Astrocyte of the cerebellum (primary cell): ENCODE measurements at regions not wholly inside any gene's neighbourhood (a gene's known extent, or its start where the extent isn't known, plus 50 kb on each side); places are given as distances from the start of the nearest gene placed in this dataset.

Experiments used
- DNase-seq: peaks from one replicate; pipeline ENCODE4 v3.0.0-alpha.2; 2011; ENCODE audit warnings: low read depth
- H3K4me3 ChIP-seq: 2 replicates; pipeline ENCODE4 v1.5.1; 2011; ENCODE audit warnings: mild to moderate bottlenecking, low read depth, low read length, moderate library complexity
- in situ Hi-C: cut with HindIII; loops from 2 replicates; pipeline ENCODE4 v1.10.0; 2017; ENCODE audit warnings: low sequenced_read_pairs
- TF ChIP-seq, protein P1 (sequence below): IDR thresholded peaks from 2 replicates; pipeline ENCODE4 v1.5.1; 2012; ENCODE audit warnings: low read length, low read depth, moderate library complexity, mild to moderate bottlenecking; ENCODE audit errors: missing control alignments

DNA sequence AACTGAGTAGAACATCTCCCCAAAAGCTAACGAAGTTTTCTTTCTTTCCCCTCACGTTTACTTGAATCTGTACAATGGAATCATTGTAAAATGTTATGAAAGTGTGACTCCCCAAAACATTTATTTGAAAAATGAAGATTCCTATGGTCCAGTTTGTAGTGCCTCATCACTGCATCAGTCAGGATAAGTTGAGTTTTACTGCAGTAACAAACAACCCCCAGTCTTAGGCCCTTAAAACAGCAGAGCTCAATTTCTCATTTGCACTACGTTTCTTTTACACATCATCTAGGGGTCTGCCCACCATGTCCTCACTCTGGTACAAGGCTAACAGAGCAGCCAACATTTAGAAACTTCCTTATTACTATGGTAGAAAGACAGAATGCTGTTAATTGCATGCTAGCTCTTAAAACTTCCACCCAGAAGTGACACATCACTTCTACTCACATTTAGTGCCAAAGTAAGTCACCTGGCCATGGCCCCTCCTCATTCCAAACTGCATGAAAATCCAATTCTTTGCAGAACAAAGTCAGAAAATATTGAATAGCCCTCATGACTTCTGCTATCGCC is 546.4 kb downstream of the MED13L start:
- no peak overlapping the region for H3K4me3 ChIP-seq
- TF ChIP-seq, protein P1, sequence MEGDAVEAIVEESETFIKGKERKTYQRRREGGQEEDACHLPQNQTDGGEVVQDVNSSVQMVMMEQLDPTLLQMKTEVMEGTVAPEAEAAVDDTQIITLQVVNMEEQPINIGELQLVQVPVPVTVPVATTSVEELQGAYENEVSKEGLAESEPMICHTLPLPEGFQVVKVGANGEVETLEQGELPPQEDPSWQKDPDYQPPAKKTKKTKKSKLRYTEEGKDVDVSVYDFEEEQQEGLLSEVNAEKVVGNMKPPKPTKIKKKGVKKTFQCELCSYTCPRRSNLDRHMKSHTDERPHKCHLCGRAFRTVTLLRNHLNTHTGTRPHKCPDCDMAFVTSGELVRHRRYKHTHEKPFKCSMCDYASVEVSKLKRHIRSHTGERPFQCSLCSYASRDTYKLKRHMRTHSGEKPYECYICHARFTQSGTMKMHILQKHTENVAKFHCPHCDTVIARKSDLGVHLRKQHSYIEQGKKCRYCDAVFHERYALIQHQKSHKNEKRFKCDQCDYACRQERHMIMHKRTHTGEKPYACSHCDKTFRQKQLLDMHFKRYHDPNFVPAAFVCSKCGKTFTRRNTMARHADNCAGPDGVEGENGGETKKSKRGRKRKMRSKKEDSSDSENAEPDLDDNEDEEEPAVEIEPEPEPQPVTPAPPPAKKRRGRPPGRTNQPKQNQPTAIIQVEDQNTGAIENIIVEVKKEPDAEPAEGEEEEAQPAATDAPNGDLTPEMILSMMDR, result no peak
- no peak for DNase-seq
- in situ Hi-C loops, result no loop called here

DNA sequence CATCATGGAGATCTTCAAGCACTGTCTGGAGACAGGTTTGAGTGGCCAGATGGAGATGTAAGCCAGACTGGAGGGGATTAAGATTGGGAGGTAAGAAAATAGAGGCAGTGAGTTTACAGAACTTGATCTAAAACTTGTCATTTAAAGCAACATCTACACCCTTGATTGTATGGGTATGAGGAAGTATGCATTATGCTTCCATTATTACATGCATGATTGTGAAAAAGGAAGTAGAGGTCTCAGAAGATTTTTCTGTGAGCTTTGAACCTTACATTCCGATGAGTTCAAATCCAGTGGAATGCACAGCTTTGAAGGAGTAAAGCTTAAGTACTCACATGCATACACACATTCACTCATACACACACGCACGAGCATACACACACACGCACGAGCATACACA is 550.8 kb downstream of the MED13L start:
- no peak overlapping the region for H3K4me3 ChIP-seq
- no peak for DNase-seq
- in situ Hi-C loops, result no loop called here
- TF ChIP-seq, protein P1, result no peak

DNA sequence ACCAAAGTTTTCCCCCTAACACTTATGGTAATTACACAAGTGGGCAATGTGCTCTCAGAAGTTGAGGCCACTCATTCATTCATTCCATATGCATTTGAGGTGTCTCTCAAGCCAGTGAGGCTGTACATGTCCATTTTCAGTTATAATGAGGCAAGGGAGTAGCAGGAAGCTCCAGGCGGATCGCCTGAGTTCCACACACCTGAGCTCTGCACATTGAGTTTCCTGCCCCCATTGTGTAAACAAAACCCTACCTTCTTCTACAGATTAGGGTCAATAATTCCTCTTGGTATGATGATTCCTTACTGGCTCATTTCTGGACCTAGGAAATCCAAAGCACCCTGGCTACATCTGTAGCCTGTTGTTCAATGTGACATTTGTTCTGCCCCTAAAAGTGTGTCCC is 555.3 kb downstream of the MED13L start:
- H3K4me3 ChIP-seq, result no peak overlapping the region
- no peak for DNase-seq
- TF ChIP-seq, protein P1, result no peak
- in situ Hi-C loops, result no loop called here

DNA sequence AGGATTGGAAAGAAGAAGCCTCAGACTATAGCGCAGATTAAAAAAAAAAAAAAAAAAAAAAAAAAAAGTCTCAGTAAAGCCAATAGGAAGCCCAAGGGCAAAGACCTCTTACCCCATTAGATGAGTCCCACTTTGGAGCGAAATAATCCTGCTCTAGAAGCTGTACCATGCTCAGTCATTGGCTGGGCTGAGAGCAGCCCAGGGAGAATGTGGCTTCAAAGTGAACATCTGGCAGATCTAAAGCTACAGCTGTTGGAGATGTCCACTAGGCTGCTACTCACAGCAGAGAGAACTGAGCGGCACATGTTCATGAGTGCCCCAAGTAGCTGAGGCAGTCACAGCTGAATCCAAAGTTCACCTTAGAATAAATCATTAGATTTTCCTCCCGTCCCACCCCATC is 560.9 kb downstream of the MED13L start:
- TF ChIP-seq, protein P1, result no peak
- DNase-seq, result no peak
- H3K4me3 ChIP-seq, result no peak overlapping the region
- in situ Hi-C loops, result no loop called here

DNA sequence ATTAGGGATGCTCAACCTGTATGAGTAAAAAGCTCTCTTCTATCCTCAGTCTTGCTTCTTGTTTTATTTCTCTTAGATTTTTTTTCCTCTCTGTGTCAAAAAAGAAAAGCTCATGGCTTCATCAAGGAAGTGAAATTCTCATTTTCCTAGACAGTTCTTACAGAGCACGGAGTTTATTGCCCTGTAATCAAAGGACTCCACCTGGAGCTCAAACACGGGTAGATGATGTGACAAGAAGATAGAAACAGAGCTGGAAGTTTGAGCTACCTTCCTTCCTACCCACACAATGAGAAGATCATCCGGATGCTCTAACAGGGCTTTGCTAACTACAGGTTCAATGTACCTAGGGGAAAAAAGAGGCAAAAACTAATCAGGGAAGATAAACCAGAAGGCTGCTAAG is 564.8 kb downstream of the MED13L start:
- H3K4me3 ChIP-seq, result no peak overlapping the region
- TF ChIP-seq, protein P1, result no peak
- DNase-seq, result no peak
- in situ Hi-C loops, result no loop called here

DNA sequence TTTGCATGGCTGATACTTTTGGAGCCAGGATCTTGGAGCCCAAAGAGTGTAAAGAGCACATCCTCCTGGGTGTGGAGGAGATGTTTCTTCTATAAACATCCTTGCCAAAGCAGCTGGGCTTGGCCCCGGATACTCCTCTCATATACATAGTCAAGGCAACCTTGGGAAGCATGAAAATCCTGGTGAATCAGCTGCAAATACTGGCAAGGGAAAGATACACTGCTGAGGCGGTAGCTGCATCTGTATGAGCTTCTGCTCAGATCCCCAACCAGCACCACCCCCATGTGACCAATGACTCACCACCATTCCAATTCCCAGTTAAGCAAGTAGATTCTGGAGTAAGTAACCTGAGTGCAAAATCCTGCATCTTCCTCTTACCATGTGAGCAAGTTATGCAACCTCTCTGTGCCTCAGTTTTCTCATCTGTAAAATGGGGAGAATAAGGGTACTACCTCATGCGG is 567.4 kb downstream of the MED13L start:
- DNase-seq, result no peak
- TF ChIP-seq, protein P1, result no peak
- in situ Hi-C loops, result no loop called here
- H3K4me3 ChIP-seq, result no peak overlapping the region

DNA sequence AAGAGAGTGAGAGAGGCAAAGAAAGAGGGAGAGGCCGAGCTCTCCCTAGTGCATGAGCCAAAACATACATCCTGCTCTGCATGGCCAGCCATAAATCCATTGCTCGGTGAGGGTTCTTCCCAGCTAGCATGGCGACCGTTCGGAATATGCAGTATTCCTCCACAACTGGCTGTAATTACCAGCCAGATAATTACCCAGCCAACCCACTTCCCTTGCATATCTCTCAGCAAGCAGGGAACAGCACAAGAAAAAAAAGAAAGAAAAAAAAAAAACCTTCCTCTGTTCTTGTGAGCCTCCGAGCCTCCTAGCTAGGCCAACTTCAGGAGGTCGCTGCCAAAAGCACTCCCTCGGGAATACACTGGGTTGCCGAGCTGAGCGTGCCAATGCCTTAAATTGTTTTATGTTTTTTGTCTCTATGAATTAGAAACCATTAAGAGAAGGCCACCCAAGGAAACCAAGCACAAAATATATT is 567.9 kb downstream of the MED13L start:
- in situ Hi-C loops, result no loop called here
- TF ChIP-seq, protein P1, result no peak
- no peak overlapping the region for H3K4me3 ChIP-seq
- no peak for DNase-seq
